ENCODE measurements at regions not wholly inside any gene's neighbourhood (a gene's known extent, or its start where the extent isn't known, plus 50 kb on each side); places are given as distances from the start of the nearest gene placed in this dataset.

GRCh38 chr3:30114918-30115317 is 491.5 kb upstream of the TGFBR2 start:
- no peak for DNase-seq

- no peak for DNase-seq
Observed at GRCh38 chr3:30122359-30122758, 484.0 kb upstream of the TGFBR2 start.

- no peak for DNase-seq
Observed at GRCh38 chr3:30123224-30123623, 483.2 kb upstream of the TGFBR2 start.

- DNase-seq, result no peak
Observed at GRCh38 chr3:30123755-30124154, 482.6 kb upstream of the TGFBR2 start.

GRCh38 chr3:30124435-30125370 is 481.7 kb upstream of the TGFBR2 start:
- no peak for DNase-seq

- DNase-seq, result no peak
Observed at GRCh38 chr3:30129765-30130164, 476.6 kb upstream of the TGFBR2 start.

- DNase-seq, result no peak
Observed at GRCh38 chr3:30130391-30130790, 476.0 kb upstream of the TGFBR2 start.

GRCh38 chr3:30131191-30131590 is 475.2 kb upstream of the TGFBR2 start:
- DNase-seq, result no peak

- no peak for DNase-seq
Observed at GRCh38 chr3:30135190-30135589, 471.2 kb upstream of the TGFBR2 start.

- no peak for DNase-seq
Observed at GRCh38 chr3:30139283-30139682, 467.1 kb upstream of the TGFBR2 start.

- no peak for DNase-seq
Observed at GRCh38 chr3:30140356-30141075, 465.9 kb upstream of the TGFBR2 start.

- DNase-seq, result no peak
Observed at GRCh38 chr3:30141178-30141581, 465.2 kb upstream of the TGFBR2 start.

- DNase-seq, result no peak
Observed at GRCh38 chr3:30141927-30142326, 464.5 kb upstream of the TGFBR2 start.

GRCh38 chr3:30142946-30143345 is 463.5 kb upstream of the TGFBR2 start:
- no peak for DNase-seq

- no peak for DNase-seq
Observed at GRCh38 chr3:30145281-30145680, 461.1 kb upstream of the TGFBR2 start.

GRCh38 chr3:30146978-30147377 is 459.4 kb upstream of the TGFBR2 start:
- no peak for DNase-seq

- DNase-seq, result no peak
Observed at GRCh38 chr3:30154853-30155252, 451.5 kb upstream of the TGFBR2 start.

GRCh38 chr3:30155755-30156154 is 450.6 kb upstream of the TGFBR2 start:
- no peak for DNase-seq

GRCh38 chr3:30156586-30157498 is 449.6 kb upstream of the TGFBR2 start:
- DNase-seq, result no peak

GRCh38 chr3:30161375-30161774 is 445.0 kb upstream of the TGFBR2 start:
- DNase-seq, result no peak

GRCh38 chr3:30162579-30162978 is 443.8 kb upstream of the TGFBR2 start:
- no peak for DNase-seq

GRCh38 chr3:30166535-30166934 is 439.9 kb upstream of the TGFBR2 start:
- DNase-seq, result no peak

Data from anterior cingulate cortex (tissue), 58 donors.